ENCODE measurements at regions not wholly inside any gene's neighbourhood (a gene's known extent, or its start where the extent isn't known, plus 50 kb on each side); places are given as distances from the start of the nearest gene placed in this dataset.

- TF ChIP-seq CTCF (IDR thresholded peaks at IDR 0.05) = no peak
- TF ChIP-seq POLR2AphosphoS5 (IDR thresholded peaks at IDR 0.05) = no peak
Measured at GRCh38 chr12:114882083-114882482, 198.1 kb upstream of the TBX3 start.
